ENCODE measurements at regions not wholly inside any gene's neighbourhood (a gene's known extent, or its start where the extent isn't known, plus 50 kb on each side); places are given as distances from the start of the nearest gene placed in this dataset.

GRCh38 chr9:107584186-107584585, 94.6 kb upstream of the KLF4 start:
- H3K27ac ChIP-seq (ENCODE audit: low read length): no peak overlapping the region
- ATAC-seq: no peak
- POLR2A ChIA-PET (ENCODE audit: unreplicated experiment): no interaction called here
- no peak overlapping the region for H3K9ac ChIP-seq (ENCODE audit: low read length)
- H3F3A ChIP-seq (ENCODE audit: low read length, unreplicated experiment): no peaks in the 10 kb centered on the region
- no peaks in the 10 kb centered on the region for H3K4me1 ChIP-seq (ENCODE audit: insufficient read depth, low read length)
- DNase-seq: no peak
- H3K79me2 ChIP-seq (ENCODE audit: low read length): no peaks in the 10 kb centered on the region
- no peaks in the 10 kb centered on the region for H4K20me1 ChIP-seq (ENCODE audit: low read length)
- H3K9me2 ChIP-seq (replicated peaks; ENCODE audit: low read length): no peaks in the 10 kb centered on the region
- no peaks in the 10 kb centered on the region for H3K9me3 ChIP-seq (ENCODE audit: low read length)
- H3K4me2 ChIP-seq (ENCODE audit: low read length): no peak overlapping the region
- no peak overlapping the region for H3K4me3 ChIP-seq (ENCODE audit: low read length)
- no peak for TF ChIP-seq CTCF (conservative IDR thresholded peaks at IDR 0.05; ENCODE audit: low read depth, low read length)
- TF ChIP-seq EZH2 (IDR thresholded peaks at IDR 0.05; ENCODE audit: low read length, unreplicated experiment): no peak
- no peak for TF ChIP-seq EZH2phosphoT487 (IDR thresholded peaks at IDR 0.05; ENCODE audit: borderline replicate concordance, low read length)
- intact Hi-C loops (cut with micrococcal nuclease): no loop called here
- no peaks in the 10 kb centered on the region for H3K36me3 ChIP-seq (ENCODE audit: low read depth, low read length)
- no peak overlapping the region for H2AFZ ChIP-seq (ENCODE audit: low read length)
- CTCF ChIA-PET: no interaction called here
- H3K27me3 ChIP-seq (ENCODE audit: low read length): no peaks in the 10 kb centered on the region
- no TSS peak for BruUV-seq (replicated peaks)

GRCh38 chr9:107577140-107577776, 87.7 kb upstream of the KLF4 start:
- BruUV-seq (replicated peaks): no TSS peak
- no peak overlapping the region for H2AFZ ChIP-seq (ENCODE audit: low read length)
- no peak for DNase-seq
- no peaks in the 10 kb centered on the region for H3K79me2 ChIP-seq (ENCODE audit: low read length)
- ATAC-seq: no peak
- H3K4me2 ChIP-seq (ENCODE audit: low read length): no peak overlapping the region
- no peak overlapping the region for H3K9ac ChIP-seq (ENCODE audit: low read length)
- intact Hi-C loops (cut with micrococcal nuclease): no loop called here
- no peak for TF ChIP-seq CTCF (conservative IDR thresholded peaks at IDR 0.05; ENCODE audit: low read depth, low read length)
- TF ChIP-seq EZH2 (IDR thresholded peaks at IDR 0.05; ENCODE audit: low read length, unreplicated experiment): no peak
- ChIA-PET POLR2A (ENCODE audit: unreplicated experiment) (no interaction called here), CTCF (no interaction called here)
- no peaks in the 10 kb centered on the region for H3K27me3 ChIP-seq (ENCODE audit: low read length)
- no peaks in the 10 kb centered on the region for H3K36me3 ChIP-seq (ENCODE audit: low read depth, low read length)
- H3K4me3 ChIP-seq (ENCODE audit: low read length): no peak overlapping the region
- H3K9me2 ChIP-seq (replicated peaks; ENCODE audit: low read length): no peaks in the 10 kb centered on the region
- no peaks in the 10 kb centered on the region for H4K20me1 ChIP-seq (ENCODE audit: low read length)
- H3K9me3 ChIP-seq (ENCODE audit: low read length): no peaks in the 10 kb centered on the region
- no peaks in the 10 kb centered on the region for H3K4me1 ChIP-seq (ENCODE audit: insufficient read depth, low read length)
- H3K27ac ChIP-seq (ENCODE audit: low read length): no peak overlapping the region
- H3F3A ChIP-seq (ENCODE audit: low read length, unreplicated experiment): no peaks in the 10 kb centered on the region

GRCh38 chr9:107571148-107571547, 81.6 kb upstream of the KLF4 start:
- Histone ChIP-seq H4K20me1 (ENCODE audit: low read length) (no peaks in the 10 kb centered on the region), H3K4me3 (ENCODE audit: low read length) (no peak overlapping the region), H3K4me1 (ENCODE audit: insufficient read depth, low read length) (peaks cover 7% of the 10 kb centered on the region; the same call in 1 of the 2 replicates), H3K9ac (ENCODE audit: low read length) (no peak overlapping the region), H2AFZ (ENCODE audit: low read length) (no peak overlapping the region), H3F3A (ENCODE audit: low read length, unreplicated experiment) (no peaks in the 10 kb centered on the region), H3K9me2 (replicated peaks; ENCODE audit: low read length) (no peaks in the 10 kb centered on the region), H3K27me3 (ENCODE audit: low read length) (no peaks in the 10 kb centered on the region), H3K36me3 (ENCODE audit: low read depth, low read length) (no peaks in the 10 kb centered on the region), H3K9me3 (ENCODE audit: low read length) (no peaks in the 10 kb centered on the region), H3K27ac (ENCODE audit: low read length) (no peak overlapping the region), H3K4me2 (ENCODE audit: low read length) (no peak overlapping the region), H3K79me2 (ENCODE audit: low read length) (no peaks in the 10 kb centered on the region)
- TF ChIP-seq EZH2phosphoT487 (IDR thresholded peaks at IDR 0.05; ENCODE audit: borderline replicate concordance, low read length) (no peak), CTCF (conservative IDR thresholded peaks at IDR 0.05; ENCODE audit: low read depth, low read length) (no peak), EZH2 (IDR thresholded peaks at IDR 0.05; ENCODE audit: low read length, unreplicated experiment) (no peak)
- BruUV-seq (replicated peaks): no TSS peak
- DNase-seq: no peak
- CTCF ChIA-PET: no interaction called here
- intact Hi-C loops (cut with micrococcal nuclease): no loop called here
- no peak for ATAC-seq
- POLR2A ChIA-PET (ENCODE audit: unreplicated experiment): no interaction called here
